ENCODE measurements at regions not wholly inside any gene's neighbourhood (a gene's known extent, or its start where the extent isn't known, plus 50 kb on each side); places are given as distances from the start of the nearest gene placed in this dataset.

DNA sequence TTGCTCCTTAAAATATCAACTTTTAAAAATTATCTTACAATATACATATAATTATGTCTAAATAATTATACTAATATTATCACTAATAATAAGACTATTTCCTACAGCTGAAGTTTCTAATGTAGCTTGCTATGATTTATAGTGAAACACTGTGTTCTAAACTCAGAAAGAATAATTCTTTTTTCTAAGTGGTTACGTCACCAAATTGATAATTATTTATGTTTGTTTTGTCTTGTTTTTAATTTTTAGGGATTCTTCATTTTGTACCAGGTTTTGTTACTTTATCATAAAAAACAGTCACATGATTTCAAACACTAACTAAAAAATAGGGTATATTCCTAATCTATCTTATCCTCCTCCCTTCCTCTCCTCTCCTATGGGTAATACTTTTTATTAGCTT, 662.1 kb downstream of the FRK start:
- H3K36me3 ChIP-seq = no peaks in the 10 kb centered on the region
- TF ChIP-seq CTCF (IDR thresholded peaks at IDR 0.05; ENCODE audit: low read depth, low read length) = no peak
- no peak for DNase-seq
- H3K9me3 ChIP-seq (ENCODE audit: severe bottlenecking) = peaks cover 3% of the 10 kb centered on the region
- H3K27me3 ChIP-seq (ENCODE audit: insufficient read depth, low read depth, severe bottlenecking) = no peaks in the 10 kb centered on the region
- no peak overlapping the region for H3K4me3 ChIP-seq (ENCODE audit: low read depth, low read length)
- no peak overlapping the region for H3K27ac ChIP-seq

- TF ChIP-seq CTCF (IDR thresholded peaks at IDR 0.05; ENCODE audit: low read depth, low read length) = no peak
- Histone ChIP-seq H3K27ac (no peak overlapping the region), H3K36me3 (no peaks in the 10 kb centered on the region), H3K9me3 (ENCODE audit: severe bottlenecking) (peaks cover 6% of the 10 kb centered on the region), H3K27me3 (ENCODE audit: insufficient read depth, low read depth, severe bottlenecking) (no peaks in the 10 kb centered on the region), H3K4me3 (ENCODE audit: low read depth, low read length) (no peak overlapping the region)
- DNase-seq = no peak
These were observed 664.4 kb downstream of the FRK start for GRCh38 chr6:115396112-115396906.

GRCh38 chr6:115393821-115394220, 666.9 kb downstream of the FRK start:
- H3K36me3 ChIP-seq = no peaks in the 10 kb centered on the region
- no peaks in the 10 kb centered on the region for H3K27me3 ChIP-seq (ENCODE audit: insufficient read depth, low read depth, severe bottlenecking)
- peaks cover 6% of the 10 kb centered on the region for H3K9me3 ChIP-seq (ENCODE audit: severe bottlenecking)
- H3K27ac ChIP-seq = no peak overlapping the region
- TF ChIP-seq CTCF (IDR thresholded peaks at IDR 0.05; ENCODE audit: low read depth, low read length) = no peak
- H3K4me3 ChIP-seq (ENCODE audit: low read depth, low read length) = no peak overlapping the region
- DNase-seq = no peak

DNA sequence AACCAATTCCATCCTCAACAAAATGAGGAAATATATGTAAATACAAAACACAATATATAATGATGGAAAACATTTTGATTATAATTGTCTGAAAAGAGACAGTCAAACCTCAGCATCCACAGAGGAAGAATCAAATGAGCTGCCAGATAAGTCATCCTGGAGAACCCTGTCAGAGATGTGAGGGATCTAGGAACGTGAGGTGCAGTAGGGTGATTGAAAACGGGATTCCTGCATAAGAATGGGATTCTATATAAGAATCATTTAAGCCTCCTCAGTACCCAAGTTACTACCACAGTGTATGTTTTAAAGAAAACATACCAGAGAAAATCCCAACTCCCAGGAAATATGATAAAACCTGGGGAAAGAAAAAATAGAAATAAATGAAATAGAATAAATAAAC, 690.5 kb downstream of the FRK start:
- no peaks in the 10 kb centered on the region for H3K36me3 ChIP-seq
- H3K27ac ChIP-seq = no peak overlapping the region
- no peaks in the 10 kb centered on the region for H3K27me3 ChIP-seq (ENCODE audit: insufficient read depth, low read depth, severe bottlenecking)
- TF ChIP-seq CTCF (IDR thresholded peaks at IDR 0.05; ENCODE audit: low read depth, low read length) = no peak
- H3K9me3 ChIP-seq (ENCODE audit: severe bottlenecking) = no peaks in the 10 kb centered on the region
- DNase-seq = no peak
- H3K4me3 ChIP-seq (ENCODE audit: low read depth, low read length) = no peak overlapping the region

- Histone ChIP-seq H3K27ac (no peak overlapping the region), H3K9me3 (ENCODE audit: severe bottlenecking) (no peaks in the 10 kb centered on the region), H3K4me3 (ENCODE audit: low read depth, low read length) (no peak overlapping the region), H3K36me3 (no peaks in the 10 kb centered on the region), H3K27me3 (ENCODE audit: insufficient read depth, low read depth, severe bottlenecking) (no peaks in the 10 kb centered on the region)
- TF ChIP-seq CTCF (IDR thresholded peaks at IDR 0.05; ENCODE audit: low read depth, low read length) = no peak
- DNase-seq = no peak
These were observed 694.9 kb downstream of the FRK start for GRCh38 chr6:115365783-115366182.

GRCh38 chr6:115363379-115363778, 697.3 kb downstream of the FRK start:
- H3K27ac ChIP-seq = no peak overlapping the region
- no peaks in the 10 kb centered on the region for H3K36me3 ChIP-seq
- DNase-seq = no peak
- no peaks in the 10 kb centered on the region for H3K27me3 ChIP-seq (ENCODE audit: insufficient read depth, low read depth, severe bottlenecking)
- no peaks in the 10 kb centered on the region for H3K9me3 ChIP-seq (ENCODE audit: severe bottlenecking)
- no peak for TF ChIP-seq CTCF (IDR thresholded peaks at IDR 0.05; ENCODE audit: low read depth, low read length)
- H3K4me3 ChIP-seq (ENCODE audit: low read depth, low read length) = no peak overlapping the region

All from WERI-Rb-1 (cell line).